ENCODE measurements at regions not wholly inside any gene's neighbourhood (a gene's known extent, or its start where the extent isn't known, plus 50 kb on each side); places are given as distances from the start of the nearest gene placed in this dataset.

GRCh38 chr3:78455712-78456433, 1311.9 kb downstream of the ROBO1 start:
- TF ChIP-seq CTCF (IDR thresholded peaks at IDR 0.05) (no peak), POLR2A (IDR thresholded peaks at IDR 0.05) (no peak)

Measured in upper lobe of left lung (tissue), 4 donors.